ENCODE measurements at regions not wholly inside any gene's neighbourhood (a gene's known extent, or its start where the extent isn't known, plus 50 kb on each side); places are given as distances from the start of the nearest gene placed in this dataset.

- TF ChIP-seq CTCF (IDR thresholded peaks at IDR 0.05) (no peak), POLR2A (IDR thresholded peaks at IDR 0.05) (no peak), POLR2AphosphoS5 (IDR thresholded peaks at IDR 0.05) (no peak), EP300 (IDR thresholded peaks at IDR 0.05) (no peak)
Observed at GRCh38 chr2:139380051-139380450, 599.9 kb upstream of the NXPH2 start.

Measured in gastroesophageal sphincter (tissue), 3 donors.